Prostate gland (tissue), 2 donors: ENCODE measurements at regions not wholly inside any gene's neighbourhood (a gene's known extent, or its start where the extent isn't known, plus 50 kb on each side); places are given as distances from the start of the nearest gene placed in this dataset.

Source experiments
- CTCF ChIP-seq, 4 experiments: fragments of 200-600 bp in 2 of 4; fragments of 450-650 bp in 2 of 4; sonication (generic) in 2 of 4; IDR thresholded peaks; 1 replicate in 3 of 4; 2 replicates in 1 of 4; pipeline ENCODE4 v1.5.1; 2016 to 2019; ENCODE audit warnings: antibody characterized with exemption in 4 of 4, mild to moderate bottlenecking in 2 of 4, moderate library complexity in 2 of 4
- POLR2A ChIP-seq: fragments of 450-650 bp; IDR thresholded peaks from one replicate; pipeline ENCODE4 v1.6.1; 2016; ENCODE audit warnings: antibody characterized with exemption, mild to moderate bottlenecking
- POLR2AphosphoS5 ChIP-seq: sonication (generic); formaldehyde crosslinking; IDR thresholded peaks from one replicate; pipeline ENCODE4 v1.6.1; 2017; ENCODE audit warnings: antibody characterized with exemption

- TF ChIP-seq CTCF (IDR thresholded peaks at IDR 0.05), result no peak
- TF ChIP-seq POLR2A, result no peak
- TF ChIP-seq POLR2AphosphoS5, result no peak
Measured at GRCh38 chr10:53361281-53361680, 588.7 kb upstream of the MBL2 start.
